D721Med (cell line): ENCODE measurements at regions not wholly inside any gene's neighbourhood (a gene's known extent, or its start where the extent isn't known, plus 50 kb on each side); places are given as distances from the start of the nearest gene placed in this dataset.

Experiments
- DNase-seq: peaks from one replicate; pipeline ENCODE4 v3.0.0; 2011; ENCODE audit warnings: low spot score; ENCODE audit not compliant: insufficient read length
- FAIRE-seq: peaks from 2 replicates; lab custom pipeline; 2011; peaks lifted over from hg19 to GRCh38; lab: Jason Lieb, UNC
- TF ChIP-seq, protein P1 (sequence below): IDR thresholded peaks from 2 replicates; pipeline ENCODE4 v1.5.1; 2012; ENCODE audit warnings: mild to moderate bottlenecking, control low read depth; ENCODE audit not compliant: insufficient read depth; ENCODE audit errors: missing control alignments

DNA sequence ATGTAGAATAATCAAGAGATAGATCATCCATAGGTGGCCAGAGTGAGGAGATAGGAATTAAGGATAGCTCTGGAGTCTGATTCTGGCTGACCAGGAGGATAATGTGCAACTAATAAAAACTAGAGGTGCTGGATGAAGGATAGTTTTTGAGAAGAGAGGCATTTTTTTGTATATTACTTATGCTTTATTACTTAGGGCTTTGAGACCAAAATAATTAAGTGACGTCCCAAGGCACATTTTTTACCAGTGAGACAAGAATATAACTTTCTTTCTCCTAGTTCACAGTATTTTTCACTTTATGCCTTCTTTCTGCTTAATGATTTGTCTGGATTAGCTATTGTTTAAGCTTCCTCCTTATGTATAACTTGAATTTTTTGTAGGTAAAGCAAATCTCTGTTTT lies 756.6 kb downstream of the TSN start:
- TF ChIP-seq, protein P1, sequence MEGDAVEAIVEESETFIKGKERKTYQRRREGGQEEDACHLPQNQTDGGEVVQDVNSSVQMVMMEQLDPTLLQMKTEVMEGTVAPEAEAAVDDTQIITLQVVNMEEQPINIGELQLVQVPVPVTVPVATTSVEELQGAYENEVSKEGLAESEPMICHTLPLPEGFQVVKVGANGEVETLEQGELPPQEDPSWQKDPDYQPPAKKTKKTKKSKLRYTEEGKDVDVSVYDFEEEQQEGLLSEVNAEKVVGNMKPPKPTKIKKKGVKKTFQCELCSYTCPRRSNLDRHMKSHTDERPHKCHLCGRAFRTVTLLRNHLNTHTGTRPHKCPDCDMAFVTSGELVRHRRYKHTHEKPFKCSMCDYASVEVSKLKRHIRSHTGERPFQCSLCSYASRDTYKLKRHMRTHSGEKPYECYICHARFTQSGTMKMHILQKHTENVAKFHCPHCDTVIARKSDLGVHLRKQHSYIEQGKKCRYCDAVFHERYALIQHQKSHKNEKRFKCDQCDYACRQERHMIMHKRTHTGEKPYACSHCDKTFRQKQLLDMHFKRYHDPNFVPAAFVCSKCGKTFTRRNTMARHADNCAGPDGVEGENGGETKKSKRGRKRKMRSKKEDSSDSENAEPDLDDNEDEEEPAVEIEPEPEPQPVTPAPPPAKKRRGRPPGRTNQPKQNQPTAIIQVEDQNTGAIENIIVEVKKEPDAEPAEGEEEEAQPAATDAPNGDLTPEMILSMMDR: no peak
- FAIRE-seq: no peak
- no peak for DNase-seq

DNA sequence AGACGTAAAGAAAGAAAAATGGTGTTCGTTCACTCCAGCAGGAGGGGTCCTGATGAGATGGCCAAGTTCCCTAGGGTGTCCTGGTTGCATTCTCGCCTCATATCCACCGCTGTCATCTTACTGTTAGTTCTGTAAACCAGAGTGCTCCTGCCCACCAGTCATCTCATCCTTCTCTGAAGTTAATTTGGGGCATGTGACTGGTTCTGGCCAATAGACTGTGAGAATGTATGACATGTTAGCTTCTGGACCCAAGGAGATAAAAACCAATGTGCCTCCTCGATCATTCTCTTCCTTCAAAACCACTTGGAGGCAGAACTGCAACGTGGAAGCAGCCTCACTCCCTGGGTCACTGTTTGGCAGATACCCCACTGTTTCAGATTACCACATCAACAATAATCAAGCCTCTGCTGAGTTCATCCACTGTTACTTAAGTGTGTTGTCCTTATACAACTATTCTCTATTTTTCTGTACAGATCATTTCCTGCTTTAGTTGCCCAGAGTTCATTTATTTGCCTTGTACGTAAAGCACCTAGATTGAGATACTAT lies 759.1 kb downstream of the TSN start:
- DNase-seq (no peak), FAIRE-seq (no peak)

DNA sequence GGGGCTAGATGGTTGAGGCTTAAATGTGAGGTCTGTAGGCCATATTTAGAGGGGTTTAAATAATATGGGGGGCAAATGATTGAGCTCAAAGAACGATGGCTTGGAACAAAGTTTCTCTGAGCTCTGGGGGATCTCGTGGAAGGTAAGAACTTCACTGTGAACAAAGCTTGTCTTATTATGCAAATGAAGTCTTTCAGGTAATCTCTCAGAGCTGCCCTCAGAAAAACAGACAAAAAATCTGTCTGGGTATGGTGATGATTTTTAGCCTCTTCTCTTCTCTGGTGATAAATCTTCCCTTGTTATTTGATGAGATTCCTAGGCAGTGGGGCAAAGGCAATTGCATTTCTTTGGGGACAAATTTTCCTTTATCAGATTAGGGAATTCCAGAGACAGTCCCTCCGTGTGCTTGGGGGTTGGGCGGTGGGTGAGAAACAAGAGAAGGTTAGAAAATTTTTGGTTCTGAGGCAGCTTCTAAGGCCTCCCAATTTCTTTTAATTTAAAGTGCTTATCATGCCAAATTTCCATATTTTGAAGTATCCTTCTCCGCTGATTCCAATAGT lies 760.4 kb downstream of the TSN start:
- FAIRE-seq (no peak), DNase-seq (no peak)
- TF ChIP-seq, protein P1: no peak

More for the DNA sequence above, 759.1 kb downstream of the TSN start:
- TF ChIP-seq, protein P1: no peak

DNA sequence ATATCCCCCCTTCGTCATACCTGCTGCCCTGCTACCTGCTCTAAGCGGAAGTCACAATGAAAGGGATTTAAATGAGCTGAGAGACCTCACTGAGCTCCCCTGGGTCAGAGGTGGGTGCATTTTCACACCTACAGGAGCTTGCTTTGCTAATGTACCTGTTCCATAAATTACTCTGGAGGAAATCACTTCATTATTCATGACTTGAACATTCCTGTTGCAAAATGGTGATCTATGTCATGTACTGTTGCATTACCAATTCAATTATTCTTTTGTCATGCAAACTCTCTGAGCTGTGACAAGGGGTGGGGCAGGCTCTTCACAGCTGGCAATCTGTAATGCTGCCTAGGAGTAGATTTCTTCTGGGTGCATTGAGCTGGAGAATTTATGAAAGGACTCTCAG lies 761.3 kb downstream of the TSN start:
- DNase-seq (no peak), FAIRE-seq (no peak)
- TF ChIP-seq, protein P1: no peak

DNA sequence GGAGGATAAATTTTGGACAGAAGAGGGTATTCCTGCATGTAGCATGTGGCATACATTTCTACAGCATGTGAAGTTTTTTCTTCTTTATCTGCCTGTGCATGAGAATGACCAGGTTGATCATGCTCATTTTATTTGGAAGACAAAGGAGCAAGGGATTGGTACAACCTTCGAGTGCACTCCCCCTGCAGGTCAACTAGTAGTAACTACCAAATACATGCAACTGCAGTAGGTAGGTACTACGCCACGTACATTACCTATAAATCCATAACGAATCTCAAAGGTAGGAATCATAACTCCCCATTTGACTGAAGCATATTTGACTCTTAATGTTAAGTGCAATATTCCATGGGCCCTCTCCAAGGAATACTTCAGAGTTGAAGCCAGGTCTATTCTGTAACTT lies 763.9 kb downstream of the TSN start:
- TF ChIP-seq, protein P1: peak; percentile 17
- no peak for DNase-seq
- FAIRE-seq: no peak

DNA sequence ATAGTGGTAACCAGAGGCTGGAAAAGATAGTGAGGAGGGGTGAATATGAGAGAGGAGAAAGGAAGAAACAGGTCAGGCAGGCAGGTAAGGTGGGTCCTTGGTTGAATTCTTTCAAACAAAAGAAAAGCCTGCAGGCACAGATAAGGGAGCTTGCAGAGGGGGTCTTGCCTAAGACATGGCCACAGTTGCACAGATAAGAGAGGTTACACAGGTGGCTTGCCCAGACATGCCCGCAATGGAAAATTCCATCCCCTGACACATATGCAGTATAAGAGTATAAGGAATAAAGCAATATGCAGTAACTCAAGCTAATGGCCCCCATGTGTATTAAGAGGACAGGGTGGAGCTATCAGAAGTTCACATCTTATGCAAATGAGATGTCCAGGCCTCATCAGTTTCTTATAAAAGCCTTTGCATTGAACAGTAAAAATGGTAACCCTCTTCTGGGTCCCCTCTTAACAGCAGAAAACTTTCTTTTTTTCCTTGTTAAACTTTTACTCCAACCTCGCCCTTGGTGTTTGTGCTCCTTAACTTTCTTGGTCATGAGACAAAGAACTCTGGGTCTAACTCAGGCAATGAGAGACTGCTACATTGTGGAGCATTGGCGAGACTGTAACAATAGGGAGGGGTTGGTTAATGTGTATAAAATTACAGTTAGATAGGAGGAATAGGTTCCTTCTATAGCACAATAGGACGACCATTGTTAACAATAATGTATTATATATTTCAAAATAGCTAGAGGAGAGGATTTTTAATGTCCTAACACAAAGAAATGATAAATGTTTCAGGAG lies 764.6 kb downstream of the TSN start:
- TF ChIP-seq, protein P1: no peak
- FAIRE-seq (no peak), DNase-seq (no peak)

DNA sequence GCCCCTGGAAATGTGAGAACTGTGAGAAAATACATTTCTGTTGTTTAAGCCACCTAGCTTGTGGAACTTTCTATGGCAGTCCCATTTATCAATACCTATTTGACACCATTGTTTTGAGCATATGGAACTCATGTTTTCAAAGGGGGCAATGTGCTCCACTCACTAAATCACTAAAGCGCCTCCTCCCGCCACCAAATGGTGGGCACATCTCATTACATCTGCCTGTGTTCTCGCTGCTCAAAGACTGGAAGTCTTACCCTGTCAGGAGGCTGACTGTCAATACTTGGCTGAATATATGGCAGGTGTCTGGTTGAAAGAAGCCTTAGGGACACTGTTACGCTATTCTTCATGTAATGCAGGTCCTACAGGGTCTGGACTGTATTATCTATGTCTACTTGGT lies 767.7 kb downstream of the TSN start:
- DNase-seq (no peak), FAIRE-seq (no peak)
- TF ChIP-seq, protein P1: no peak
